ENCODE measurements at regions not wholly inside any gene's neighbourhood (a gene's known extent, or its start where the extent isn't known, plus 50 kb on each side); places are given as distances from the start of the nearest gene placed in this dataset.
"Not testable (repeated sequence)": the region's sequence is repeated elsewhere in the genome, so short reads cannot be mapped to it uniquely, and the experiment has no call there.

GRCh38 chr20:47849596-47849995 is 64.3 kb upstream of the SULF2 start:
- no peak overlapping the region for H3K27ac ChIP-seq
- no peak for ATAC-seq (replicated peaks in 6 of 8)
- in situ Hi-C loops (cut with MboI; ENCODE audit: low pct_unique_long_range_greater_than_20kb in 2 of 9, low sequenced_read_pairs in 9 of 9, unreplicated experiment in 9 of 9) = no loop called here
- 21 to 100% (median 100%) methylated on average over 1 to 2 of the region's 2 CpGs; no CpG with 5 or more reads in 3 of the 10 experiments for WGBS, 10 experiments
- H3K4me1 ChIP-seq (replicated peaks in 1 of 2) = peaks cover 44 to 48% of the 10 kb centered on the region in 2 donors
- H3K4me3 ChIP-seq = no peak overlapping the region

DNA sequence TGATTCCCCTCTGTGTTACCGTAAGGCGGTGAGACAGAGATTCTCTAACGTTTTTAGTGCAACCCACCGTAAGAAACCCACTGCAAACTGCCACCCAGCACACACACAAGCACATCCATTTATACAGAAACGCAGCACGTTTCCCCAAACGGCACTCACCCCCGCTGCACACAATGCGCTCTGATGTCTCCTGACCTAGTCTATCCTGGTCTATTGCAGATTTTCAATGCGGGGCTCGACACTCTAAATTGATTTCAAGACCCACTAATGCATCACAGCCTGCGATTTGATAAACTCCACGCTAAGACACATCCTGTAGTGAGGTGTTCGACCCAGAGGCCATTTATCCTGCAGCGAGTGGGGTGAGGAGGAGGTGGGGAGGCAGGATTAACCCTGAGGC is 63.7 kb upstream of the SULF2 start:
- 76 to 100% (median 89%) methylated on average over 1 to 9 of the region's 15 CpGs; no CpG with 5 or more reads in 4 of the 10 experiments for WGBS, 10 experiments
- in situ Hi-C loops (cut with MboI; ENCODE audit: low pct_unique_long_range_greater_than_20kb in 2 of 9, low sequenced_read_pairs in 9 of 9, unreplicated experiment in 9 of 9) = no loop called here

DNA sequence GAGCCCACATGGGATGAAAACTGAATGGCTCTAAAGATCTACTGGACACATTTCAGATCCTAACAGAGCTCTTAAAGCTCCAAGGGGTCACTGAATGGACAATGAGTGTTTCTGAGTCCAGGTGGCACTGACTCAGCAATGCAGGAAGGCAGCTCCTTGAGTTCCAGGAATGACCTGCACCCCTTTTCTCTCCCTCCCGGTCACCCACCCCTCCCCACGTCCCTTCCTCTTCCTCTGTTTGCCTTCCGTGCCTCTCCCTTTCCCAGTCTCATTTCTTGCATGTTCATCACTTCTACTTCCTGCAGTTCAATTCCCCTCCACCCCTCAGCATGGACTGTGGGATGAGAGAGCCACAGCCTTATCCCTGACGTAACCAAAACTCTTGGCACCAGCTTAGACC is 63.3 kb upstream of the SULF2 start:
- in situ Hi-C loops (cut with MboI; ENCODE audit: low pct_unique_long_range_greater_than_20kb in 2 of 9, low sequenced_read_pairs in 9 of 9, unreplicated experiment in 9 of 9); H3K4me3 ChIP-seq: not testable (repeated sequence)
- Histone ChIP-seq H3K4me1 (replicated peaks in 1 of 2) (peaks cover 44 to 48% of the 10 kb centered on the region in 2 donors), H3K27ac (peak overlapping the region; percentile 28 to 74)
- peak; percentile 1 to 51 (median 10) for ATAC-seq (replicated peaks in 6 of 8)
- WGBS, 10 experiments = 50 to 100% methylated on average over 1 of the region's 4 CpGs; no CpG with 5 or more reads in 8 of the 10 experiments

More for the DNA sequence above, 63.7 kb upstream of the SULF2 start:
- no peak overlapping the region for H3K4me3 ChIP-seq
- ATAC-seq (replicated peaks in 6 of 8) = no peak
- peak overlapping the region; percentile 8 to 74 for H3K27ac ChIP-seq
- H3K4me1 ChIP-seq (replicated peaks in 1 of 2) = peaks cover 44 to 48% of the 10 kb centered on the region in 2 donors

DNA sequence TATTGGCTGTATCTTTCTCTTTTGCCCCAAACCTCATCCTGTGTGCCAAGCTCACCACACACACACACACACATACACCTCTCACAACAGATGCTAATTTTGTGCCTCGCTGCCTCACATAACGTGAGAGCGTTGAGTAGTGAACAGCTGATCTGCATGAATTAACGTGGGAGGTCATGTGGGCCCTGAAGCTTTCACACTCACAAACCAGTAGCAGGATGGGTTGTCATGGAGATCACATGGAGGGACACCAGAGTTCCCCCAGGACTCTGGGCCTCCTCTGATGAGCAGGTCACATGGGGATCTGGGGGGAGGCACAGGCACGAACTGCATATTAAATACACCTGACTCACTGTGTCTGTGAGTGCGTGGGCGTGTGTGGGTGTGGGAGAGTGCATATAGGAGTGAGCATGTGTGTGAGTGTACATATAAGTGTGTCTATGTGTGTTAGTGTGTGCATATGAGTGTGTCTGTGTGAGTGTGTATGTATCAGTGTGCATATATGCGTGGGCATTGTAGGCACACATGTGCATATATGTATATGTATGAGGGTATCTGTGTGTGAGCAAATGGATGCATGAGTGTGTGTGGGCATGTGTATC is 62.7 kb upstream of the SULF2 start:
- Histone ChIP-seq H3K4me3 (no peak overlapping the region), H3K4me1 (replicated peaks in 1 of 2) (peaks cover 44 to 48% of the 10 kb centered on the region in 2 donors), H3K27ac (peak overlapping the region; percentile 28 to 74)
- ATAC-seq (replicated peaks in 6 of 8) = peak; percentile 68 to 81 (median 78)
- in situ Hi-C loops (cut with MboI; ENCODE audit: low pct_unique_long_range_greater_than_20kb in 2 of 9, low sequenced_read_pairs in 9 of 9, unreplicated experiment in 9 of 9) = no loop called here
- 10 to 20% methylated on average over 1 to 2 of the region's 8 CpGs; no CpG with 5 or more reads in 8 of the 10 experiments for WGBS, 10 experiments

GRCh38 chr20:47847220-47847619 is 61.9 kb upstream of the SULF2 start:
- no CpG with 5 or more reads among the region's 7 CpGs for WGBS, 10 experiments
- ATAC-seq (replicated peaks in 6 of 8); H3K4me3 ChIP-seq; in situ Hi-C loops (cut with MboI; ENCODE audit: low pct_unique_long_range_greater_than_20kb in 2 of 9, low sequenced_read_pairs in 9 of 9, unreplicated experiment in 9 of 9): not testable (repeated sequence)
- H3K4me1 ChIP-seq (replicated peaks in 1 of 2) = peaks cover 44 to 48% of the 10 kb centered on the region in 2 donors
- H3K27ac ChIP-seq = peak overlapping the region; percentile 49 to 70

DNA sequence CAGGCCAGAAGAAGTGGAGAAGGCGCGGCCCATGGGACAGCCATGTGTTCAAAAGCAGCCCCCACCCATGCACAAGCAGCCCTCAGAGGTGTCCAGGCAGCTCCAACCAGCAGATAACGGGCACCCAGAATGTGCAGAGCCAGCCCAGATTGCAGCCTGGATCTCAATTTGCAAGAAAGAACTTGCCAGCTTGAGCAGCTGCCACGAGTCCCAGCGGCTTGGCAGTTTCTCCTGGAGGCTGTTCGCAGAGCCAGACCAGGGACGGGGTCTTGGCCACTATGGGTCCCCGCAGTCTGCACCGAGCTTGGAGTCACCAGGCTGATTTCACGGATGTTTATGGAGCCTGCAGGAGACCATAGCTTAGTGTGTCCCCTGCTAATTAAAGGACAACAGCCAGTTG is 61.4 kb upstream of the SULF2 start:
- ATAC-seq (replicated peaks in 6 of 8); H3K4me3 ChIP-seq; in situ Hi-C loops (cut with MboI; ENCODE audit: low pct_unique_long_range_greater_than_20kb in 2 of 9, low sequenced_read_pairs in 9 of 9, unreplicated experiment in 9 of 9); H3K27ac ChIP-seq: not testable (repeated sequence)
- WGBS, 10 experiments = 18% methylated on average over 2 of the region's 10 CpGs; no CpG with 5 or more reads in 9 of the 10 experiments
- peaks cover 44 to 48% of the 10 kb centered on the region in 2 donors for H3K4me1 ChIP-seq (replicated peaks in 1 of 2)

DNA sequence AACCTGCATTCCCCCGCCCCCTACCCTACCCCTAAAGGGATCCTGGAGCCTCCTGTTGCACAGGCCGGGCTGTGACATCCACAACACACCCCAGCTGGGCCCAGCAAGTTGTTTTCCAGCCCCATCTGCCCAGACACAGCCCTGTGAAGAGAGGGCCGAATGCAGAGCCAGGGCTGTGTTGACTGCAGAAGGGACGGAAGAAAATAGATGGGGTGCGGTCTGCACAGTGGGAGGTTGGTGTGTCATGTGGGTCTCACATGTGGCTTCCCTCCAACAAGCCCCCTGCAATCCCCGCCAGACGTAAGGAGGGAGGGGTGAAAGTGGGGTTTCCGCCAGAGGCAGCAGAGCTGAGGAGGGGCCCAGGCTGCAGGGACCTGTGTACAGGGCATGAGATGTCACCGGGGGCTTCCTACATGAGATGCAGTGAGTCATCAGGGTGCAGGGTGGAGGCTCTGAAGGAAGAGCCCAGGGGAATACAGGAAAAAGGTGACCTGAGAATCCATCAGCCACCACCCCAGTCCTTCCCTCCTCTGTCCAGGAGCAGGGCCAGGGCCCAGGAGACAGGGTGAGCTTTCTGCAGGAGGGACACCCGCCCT is 60.2 kb upstream of the SULF2 start:
- WGBS, 10 experiments = 83% methylated on average over 1 of the region's 10 CpGs; no CpG with 5 or more reads in 9 of the 10 experiments
- H3K4me3 ChIP-seq; in situ Hi-C loops (cut with MboI; ENCODE audit: low pct_unique_long_range_greater_than_20kb in 2 of 9, low sequenced_read_pairs in 9 of 9, unreplicated experiment in 9 of 9): not testable (repeated sequence)
- H3K27ac ChIP-seq = peak overlapping the region; percentile 58 to 74
- peak in 5 of 8 experiments; percentile 69 to 82 (median 80) for ATAC-seq (replicated peaks in 6 of 8)
- peaks cover 43 to 48% of the 10 kb centered on the region in 2 donors for H3K4me1 ChIP-seq (replicated peaks in 1 of 2)

DNA sequence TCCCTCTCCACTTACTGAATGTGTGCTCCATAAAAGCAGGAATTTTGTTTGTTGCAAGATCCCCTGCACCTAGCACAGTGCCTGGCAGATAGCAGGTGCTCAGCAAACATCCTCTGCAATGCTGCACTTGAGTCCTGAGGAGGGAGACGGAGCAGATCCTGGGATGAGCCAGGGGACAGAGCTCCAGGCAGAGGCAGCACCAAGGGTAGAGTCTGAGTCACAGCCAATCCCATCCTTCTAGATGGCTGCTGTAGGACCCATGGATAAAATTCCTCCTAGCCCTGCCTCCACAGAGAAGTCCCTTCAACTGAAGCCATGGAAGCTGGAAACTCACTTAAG is 59.3 kb upstream of the SULF2 start:
- in situ Hi-C loops (cut with MboI; ENCODE audit: low pct_unique_long_range_greater_than_20kb in 2 of 9, low sequenced_read_pairs in 9 of 9, unreplicated experiment in 9 of 9); H3K4me3 ChIP-seq; H3K27ac ChIP-seq; ATAC-seq (replicated peaks in 6 of 8): not testable (repeated sequence)
- WGBS, 10 experiments = 100% methylated on average over 1 of the region's 1 CpG; no CpG with 5 or more reads in 9 of the 10 experiments
- peaks cover 38 to 46% of the 10 kb centered on the region in 2 donors for H3K4me1 ChIP-seq (replicated peaks in 1 of 2)

- in situ Hi-C loops (cut with MboI; ENCODE audit: low pct_unique_long_range_greater_than_20kb in 2 of 9, low sequenced_read_pairs in 9 of 9, unreplicated experiment in 9 of 9) = no loop called here
- ATAC-seq (replicated peaks in 6 of 8) = peak in 1 of 8 experiments; percentile 18
- 20 to 79% (median 60%) methylated on average over 1 to 2 of the region's 2 CpGs; no CpG with 5 or more reads in 2 of the 10 experiments for WGBS, 10 experiments
- H3K4me1 ChIP-seq (replicated peaks in 1 of 2) = peaks cover 38 to 43% of the 10 kb centered on the region in 2 donors
- no peak overlapping the region for H3K4me3 ChIP-seq
- H3K27ac ChIP-seq = no peak overlapping the region
These were observed 58.7 kb upstream of the SULF2 start for GRCh38 chr20:47843886-47844567.

DNA sequence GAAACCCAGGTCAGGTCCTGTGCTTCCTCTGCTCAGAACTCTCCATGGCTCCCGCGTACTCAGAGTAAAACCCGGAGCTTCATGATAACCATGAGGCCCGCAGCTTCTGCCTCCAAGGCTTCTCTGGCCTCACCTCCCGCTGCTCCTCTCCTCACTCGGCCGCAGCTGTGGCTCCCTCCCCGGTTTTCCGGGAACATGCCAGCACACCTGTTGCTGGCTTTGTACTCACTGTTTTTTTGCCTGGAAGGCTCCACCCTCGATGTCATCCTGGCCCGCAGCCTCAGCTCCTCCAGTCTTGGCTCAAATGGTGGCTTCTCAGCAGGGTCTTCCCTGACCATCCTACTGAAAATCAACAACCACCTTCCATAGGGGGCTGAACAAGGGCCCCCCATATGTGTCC is 57.7 kb upstream of the SULF2 start:
- WGBS, 10 experiments = 53 to 74% (median 66%) methylated on average over 2 to 4 of the region's 11 CpGs; no CpG with 5 or more reads in 6 of the 10 experiments
- peaks cover 30 to 32% of the 10 kb centered on the region in 2 donors for H3K4me1 ChIP-seq (replicated peaks in 1 of 2)
- H3K4me3 ChIP-seq; H3K27ac ChIP-seq; in situ Hi-C loops (cut with MboI; ENCODE audit: low pct_unique_long_range_greater_than_20kb in 2 of 9, low sequenced_read_pairs in 9 of 9, unreplicated experiment in 9 of 9); ATAC-seq (replicated peaks in 6 of 8): not testable (repeated sequence)

DNA sequence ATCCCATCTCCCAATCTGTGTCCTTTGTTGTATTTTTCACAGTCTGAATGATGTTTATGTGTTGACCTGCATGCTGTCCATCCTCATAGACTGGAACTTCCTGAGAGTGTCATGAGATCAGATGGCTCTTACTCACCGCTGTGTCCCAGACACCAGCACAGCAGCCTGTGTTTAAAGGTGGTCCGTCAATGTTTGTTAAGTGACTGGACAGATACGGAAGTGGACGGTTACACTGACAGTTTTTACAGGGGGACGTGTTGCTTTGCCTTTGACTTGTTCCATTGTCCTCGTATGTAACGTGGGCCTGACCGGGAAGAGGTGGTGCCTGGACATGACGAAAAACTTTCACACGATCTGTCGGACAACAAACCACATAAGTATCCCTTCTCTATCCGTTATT is 56.7 kb upstream of the SULF2 start:
- peaks cover 21 to 22% of the 10 kb centered on the region in 2 donors for H3K4me1 ChIP-seq (replicated peaks in 1 of 2)
- ATAC-seq (replicated peaks in 6 of 8) = peak in 1 of 8 experiments; percentile 4
- H3K4me3 ChIP-seq; H3K27ac ChIP-seq; in situ Hi-C loops (cut with MboI; ENCODE audit: low pct_unique_long_range_greater_than_20kb in 2 of 9, low sequenced_read_pairs in 9 of 9, unreplicated experiment in 9 of 9): not testable (repeated sequence)
- WGBS, 10 experiments = 80 to 100% (median 87%) methylated on average over 1 to 9 of the region's 12 CpGs; no CpG with 5 or more reads in 5 of the 10 experiments

- in situ Hi-C loops (cut with MboI; ENCODE audit: low pct_unique_long_range_greater_than_20kb in 2 of 9, low sequenced_read_pairs in 9 of 9, unreplicated experiment in 9 of 9); H3K27ac ChIP-seq; H3K4me3 ChIP-seq; H3K4me1 ChIP-seq (replicated peaks in 1 of 2): not testable (repeated sequence)
- WGBS, 10 experiments = no CpG with 5 or more reads among the region's 11 CpGs
- peak in 1 of 8 experiments; percentile 48 for ATAC-seq (replicated peaks in 6 of 8)
These were observed 51.1 kb upstream of the SULF2 start for GRCh38 chr20:47836256-47836817.

All from motor neuron (in vitro differentiated cells).